ENCODE measurements at regions not wholly inside any gene's neighbourhood (a gene's known extent, or its start where the extent isn't known, plus 50 kb on each side); places are given as distances from the start of the nearest gene placed in this dataset.

DNA sequence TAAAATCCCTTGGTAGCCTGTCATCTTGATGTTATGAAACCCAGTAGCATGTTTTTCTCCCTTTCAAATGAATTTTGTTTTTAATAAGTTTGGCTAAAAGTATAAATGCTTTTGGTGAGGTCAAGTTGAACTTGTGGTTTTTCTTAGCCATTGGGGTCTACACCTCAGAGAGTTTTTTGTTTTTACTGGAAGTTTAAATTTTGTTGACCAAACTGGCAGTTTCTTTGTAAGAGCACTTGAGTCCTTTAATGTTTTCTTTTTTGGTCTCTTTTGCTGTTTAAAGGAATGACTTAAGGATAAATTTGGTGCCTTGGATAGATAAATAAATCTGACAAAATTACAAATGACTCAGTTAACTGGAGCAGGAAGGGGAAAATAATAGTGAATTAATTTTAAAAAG, 577.3 kb downstream of the SATB2 start:
- no peak for DNase-seq (ENCODE audit: low read depth)
- H3K27me3 ChIP-seq (ENCODE audit: control insufficient read depth, insufficient read depth, low read length) = no peaks in the 10 kb centered on the region
- TF ChIP-seq, protein P1, sequence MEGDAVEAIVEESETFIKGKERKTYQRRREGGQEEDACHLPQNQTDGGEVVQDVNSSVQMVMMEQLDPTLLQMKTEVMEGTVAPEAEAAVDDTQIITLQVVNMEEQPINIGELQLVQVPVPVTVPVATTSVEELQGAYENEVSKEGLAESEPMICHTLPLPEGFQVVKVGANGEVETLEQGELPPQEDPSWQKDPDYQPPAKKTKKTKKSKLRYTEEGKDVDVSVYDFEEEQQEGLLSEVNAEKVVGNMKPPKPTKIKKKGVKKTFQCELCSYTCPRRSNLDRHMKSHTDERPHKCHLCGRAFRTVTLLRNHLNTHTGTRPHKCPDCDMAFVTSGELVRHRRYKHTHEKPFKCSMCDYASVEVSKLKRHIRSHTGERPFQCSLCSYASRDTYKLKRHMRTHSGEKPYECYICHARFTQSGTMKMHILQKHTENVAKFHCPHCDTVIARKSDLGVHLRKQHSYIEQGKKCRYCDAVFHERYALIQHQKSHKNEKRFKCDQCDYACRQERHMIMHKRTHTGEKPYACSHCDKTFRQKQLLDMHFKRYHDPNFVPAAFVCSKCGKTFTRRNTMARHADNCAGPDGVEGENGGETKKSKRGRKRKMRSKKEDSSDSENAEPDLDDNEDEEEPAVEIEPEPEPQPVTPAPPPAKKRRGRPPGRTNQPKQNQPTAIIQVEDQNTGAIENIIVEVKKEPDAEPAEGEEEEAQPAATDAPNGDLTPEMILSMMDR (IDR thresholded peaks at IDR 0.05; ENCODE audit: insufficient read depth, low read length, poor library complexity, severe bottlenecking) = no peak
- no peak overlapping the region for H3K4me3 ChIP-seq (ENCODE audit: low read depth, low read length)
- no peaks in the 10 kb centered on the region for H3K36me3 ChIP-seq (ENCODE audit: control insufficient read depth, insufficient read depth, low read length)

DNA sequence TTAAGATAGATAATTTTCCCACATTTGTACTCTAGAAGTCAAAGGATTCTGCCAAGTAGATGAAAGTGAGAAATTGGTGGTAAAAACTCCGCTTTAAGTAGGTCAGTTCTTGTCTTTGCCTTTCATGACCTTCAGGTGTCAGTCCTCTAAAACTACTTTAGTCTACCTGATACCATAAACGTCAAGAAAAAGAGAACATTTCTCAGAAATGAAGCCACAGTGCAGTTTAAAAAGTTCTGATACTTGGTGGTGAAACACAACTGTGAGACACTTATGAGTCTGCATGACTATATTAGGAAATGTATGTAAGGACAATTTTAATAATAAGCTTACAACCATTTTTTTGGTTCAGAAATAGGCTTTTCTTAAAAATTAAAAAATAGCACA, 583.3 kb downstream of the SATB2 start:
- no peaks in the 10 kb centered on the region for H3K27me3 ChIP-seq (ENCODE audit: control insufficient read depth, insufficient read depth, low read length)
- no peaks in the 10 kb centered on the region for H3K36me3 ChIP-seq (ENCODE audit: control insufficient read depth, insufficient read depth, low read length)
- TF ChIP-seq, protein P1 (IDR thresholded peaks at IDR 0.05; ENCODE audit: insufficient read depth, low read length, poor library complexity, severe bottlenecking) = no peak
- no peak for DNase-seq (ENCODE audit: low read depth)
- no peak overlapping the region for H3K4me3 ChIP-seq (ENCODE audit: low read depth, low read length)

DNA sequence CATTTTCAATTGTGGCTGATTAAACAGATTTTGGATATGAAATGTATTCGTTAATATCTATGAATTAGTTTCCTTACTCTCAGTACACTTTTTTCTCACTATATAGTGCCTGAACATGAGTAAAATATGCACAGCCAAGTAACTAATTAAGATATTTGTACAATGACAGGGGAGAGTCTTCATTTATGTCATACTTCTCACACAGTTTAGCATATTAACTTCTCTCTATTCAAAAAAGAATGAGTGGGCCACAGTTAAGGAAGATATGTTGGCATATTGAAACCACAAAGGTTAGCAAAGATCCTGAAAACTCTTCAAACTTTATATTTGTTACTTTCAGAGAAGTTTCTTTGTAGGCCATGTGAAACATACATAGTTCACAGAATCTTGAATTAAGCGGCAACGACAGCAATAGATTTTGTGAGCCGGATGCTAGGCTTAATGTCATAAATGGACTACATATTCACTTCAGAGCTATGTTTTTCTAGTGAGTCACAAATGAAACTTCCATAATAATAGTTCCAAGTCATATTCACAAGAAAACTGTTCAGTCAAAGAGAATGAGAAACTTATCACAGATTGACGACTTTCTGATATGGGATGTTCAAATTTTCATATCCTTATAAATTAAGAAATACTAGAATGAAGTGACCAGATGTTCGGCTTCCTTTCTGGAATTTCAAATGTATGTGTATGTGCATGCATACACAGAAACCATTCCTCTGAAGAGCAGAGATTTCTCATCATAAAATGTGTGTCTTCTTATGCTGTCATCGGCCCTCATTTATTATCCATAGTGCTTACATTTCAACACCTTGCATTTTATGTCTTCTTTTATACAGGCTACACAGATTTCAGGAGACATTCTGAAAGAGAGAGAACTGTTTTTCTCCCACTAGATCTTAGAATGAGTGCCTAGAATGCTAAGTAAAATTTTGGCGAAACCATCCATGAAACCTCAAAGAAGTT, 584.0 kb downstream of the SATB2 start:
- H3K36me3 ChIP-seq (ENCODE audit: control insufficient read depth, insufficient read depth, low read length) = no peaks in the 10 kb centered on the region
- TF ChIP-seq, protein P1 (IDR thresholded peaks at IDR 0.05; ENCODE audit: insufficient read depth, low read length, poor library complexity, severe bottlenecking) = no peak
- no peak for DNase-seq (ENCODE audit: low read depth)
- no peak overlapping the region for H3K4me3 ChIP-seq (ENCODE audit: low read depth, low read length)
- H3K27me3 ChIP-seq (ENCODE audit: control insufficient read depth, insufficient read depth, low read length) = no peaks in the 10 kb centered on the region

DNA sequence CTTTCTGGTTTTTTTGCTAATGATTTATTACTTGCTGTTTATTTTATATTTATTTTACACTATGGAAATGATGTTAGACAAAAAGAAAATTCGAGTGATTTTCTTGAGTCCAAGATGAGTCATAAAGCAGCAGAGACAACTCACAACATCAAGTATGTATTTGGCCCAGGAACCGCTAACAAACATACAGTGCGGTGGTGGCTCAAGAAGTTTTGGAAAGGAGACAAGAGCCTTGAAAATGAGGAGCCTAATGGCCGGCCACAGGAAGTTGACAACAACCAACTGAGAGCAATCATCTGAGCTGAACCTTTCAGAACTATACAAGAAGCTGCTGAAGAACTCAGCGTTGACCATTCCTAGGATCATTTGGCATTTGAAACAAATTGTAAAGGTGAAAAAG, 594.1 kb downstream of the SATB2 start:
- Histone ChIP-seq H3K27me3 (ENCODE audit: control insufficient read depth, insufficient read depth, low read length) (no peaks in the 10 kb centered on the region), H3K36me3 (ENCODE audit: control insufficient read depth, insufficient read depth, low read length) (no peaks in the 10 kb centered on the region), H3K4me3 (ENCODE audit: low read depth, low read length) (no peak overlapping the region)
- no peak for DNase-seq (ENCODE audit: low read depth)
- TF ChIP-seq, protein P1 (IDR thresholded peaks at IDR 0.05; ENCODE audit: insufficient read depth, low read length, poor library complexity, severe bottlenecking) = no peak

DNA sequence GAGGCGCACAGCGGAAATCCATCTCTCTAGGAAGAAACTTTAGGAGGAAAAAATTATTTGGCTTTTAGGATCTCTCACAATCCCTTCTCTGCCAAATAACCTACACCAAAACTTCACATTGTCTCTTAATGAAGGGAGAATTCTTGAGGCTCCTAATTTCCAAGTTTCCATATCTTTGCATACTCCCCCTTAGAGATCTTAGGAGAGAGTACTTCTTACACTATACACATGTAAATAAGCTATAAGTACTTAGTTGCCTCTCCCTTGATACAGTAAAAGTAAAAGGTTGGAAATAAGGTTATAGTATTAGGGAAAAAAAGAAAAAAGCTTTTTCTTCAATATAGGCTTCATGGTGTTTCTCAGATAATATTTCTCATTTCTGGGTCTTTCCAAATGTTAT, 596.7 kb downstream of the SATB2 start:
- H3K27me3 ChIP-seq (ENCODE audit: control insufficient read depth, insufficient read depth, low read length) = no peaks in the 10 kb centered on the region
- TF ChIP-seq, protein P1 (IDR thresholded peaks at IDR 0.05; ENCODE audit: insufficient read depth, low read length, poor library complexity, severe bottlenecking) = no peak
- no peak overlapping the region for H3K4me3 ChIP-seq (ENCODE audit: low read depth, low read length)
- no peaks in the 10 kb centered on the region for H3K36me3 ChIP-seq (ENCODE audit: control insufficient read depth, insufficient read depth, low read length)
- DNase-seq (ENCODE audit: low read depth) = no peak
